Fibroblast of peridontal ligament (primary cell): ENCODE measurements at regions not wholly inside any gene's neighbourhood (a gene's known extent, or its start where the extent isn't known, plus 50 kb on each side); places are given as distances from the start of the nearest gene placed in this dataset.
"Not testable (repeated sequence)": the region's sequence is repeated elsewhere in the genome, so short reads cannot be mapped to it uniquely, and the experiment has no call there.

Source experiments
- DNase-seq: peaks from one replicate; pipeline ENCODE4 v3.0.0-alpha.2; 2010; ENCODE audit errors: extremely low read depth

- no peak for DNase-seq
Measured at GRCh38 chr10:114872519-114873087, 51.0 kb downstream of the FHIP2A start.

GRCh38 chr10:114874827-114875411 lies 53.3 kb downstream of the FHIP2A start:
- no peak for DNase-seq

- DNase-seq = not testable (repeated sequence)
Measured at GRCh38 chr10:114875590-114876081, 54.1 kb downstream of the FHIP2A start.

- DNase-seq = no peak
Measured at GRCh38 chr10:114876169-114876568, 54.6 kb downstream of the FHIP2A start.

- DNase-seq = peak; percentile 59
Measured at GRCh38 chr10:114876602-114877300, 55.2 kb downstream of the FHIP2A start.

- DNase-seq = no peak
Measured at GRCh38 chr10:114877301-114877644, 55.7 kb downstream of the FHIP2A start.

- DNase-seq = peak; percentile 47
Measured at GRCh38 chr10:114879093-114879492, 57.5 kb downstream of the FHIP2A start.

- DNase-seq = peak; percentile 34
Measured at GRCh38 chr10:114879541-114880158, 58.1 kb downstream of the FHIP2A start.

GRCh38 chr10:114881417-114881816 lies 56.6 kb upstream of the TRUB1 start:
- no peak for DNase-seq

- no peak for DNase-seq
Measured at GRCh38 chr10:114881901-114882300, 56.1 kb upstream of the TRUB1 start.

- no peak for DNase-seq
Measured at GRCh38 chr10:114885443-114885842, 52.6 kb upstream of the TRUB1 start.
